Skeletal muscle satellite cell (primary cell): ENCODE measurements at regions not wholly inside any gene's neighbourhood (a gene's known extent, or its start where the extent isn't known, plus 50 kb on each side); places are given as distances from the start of the nearest gene placed in this dataset.
"Not testable (repeated sequence)": the region's sequence is repeated elsewhere in the genome, so short reads cannot be mapped to it uniquely, and the experiment has no call there.

Experiments used
- H3K27me3 ChIP-seq: 2 replicates; pipeline ENCODE4 v1.7.0; 2013; ENCODE audit warnings: low read length; ENCODE audit not compliant: control insufficient read depth, insufficient read depth
- H3K36me3 ChIP-seq: 2 replicates; pipeline ENCODE4 v1.7.0; 2013; ENCODE audit warnings: mild to moderate bottlenecking, control low read depth, low read length; ENCODE audit not compliant: insufficient read depth
- H3K4me1 ChIP-seq: 2 replicates; pipeline ENCODE4 v1.7.0; 2013; ENCODE audit warnings: low read length; ENCODE audit not compliant: control insufficient read depth, insufficient read depth
- H3K4me2 ChIP-seq: 2 replicates; pipeline ENCODE4 v1.7.0; 2013; ENCODE audit warnings: mild to moderate bottlenecking, low read length
- H3K4me3 ChIP-seq: 2 replicates; pipeline ENCODE4 v1.7.0; 2013; ENCODE audit warnings: low read length
- H3K9ac ChIP-seq: 2 replicates; pipeline ENCODE4 v1.7.0; 2013; ENCODE audit warnings: mild to moderate bottlenecking, low read depth, low read length, moderate library complexity
- H3K9me3 ChIP-seq: replicated peaks from 2 replicates; pipeline ENCODE4 v1.7.0; 2013; ENCODE audit warnings: mild to moderate bottlenecking, control low read depth, low read length

- H3K9ac ChIP-seq, H3K4me3 ChIP-seq, H3K27me3 ChIP-seq, H3K4me2 ChIP-seq, H3K9me3 ChIP-seq, H3K36me3 ChIP-seq: not testable (repeated sequence)
- H3K4me1 ChIP-seq, result peaks cover 11% of the 10 kb centered on the region
Measured at GRCh38 chr21:16464211-16464889, 734.6 kb downstream of the USP25 start.

- Histone ChIP-seq H3K4me2 (no peak overlapping the region), H3K27me3 (no peaks in the 10 kb centered on the region), H3K9me3 (no peaks in the 10 kb centered on the region), H3K9ac (no peak overlapping the region), H3K36me3 (no peaks in the 10 kb centered on the region), H3K4me3 (no peak overlapping the region), H3K4me1 (peaks cover 11% of the 10 kb centered on the region)
Measured at GRCh38 chr21:16468184-16468583, 738.4 kb downstream of the USP25 start.

GRCh38 chr21:16473988-16474387 lies 744.2 kb downstream of the USP25 start:
- H3K36me3 ChIP-seq, result no peaks in the 10 kb centered on the region
- no peaks in the 10 kb centered on the region for H3K27me3 ChIP-seq
- H3K4me3 ChIP-seq, result no peak overlapping the region
- H3K4me2 ChIP-seq, result no peak overlapping the region
- H3K9ac ChIP-seq, result no peak overlapping the region
- peaks cover 8% of the 10 kb centered on the region for H3K4me1 ChIP-seq
- no peaks in the 10 kb centered on the region for H3K9me3 ChIP-seq

GRCh38 chr21:16476056-16476825 lies 746.5 kb downstream of the USP25 start:
- Histone ChIP-seq H3K27me3 (no peaks in the 10 kb centered on the region), H3K36me3 (no peaks in the 10 kb centered on the region)

GRCh38 chr21:16488042-16488441 lies 758.3 kb downstream of the USP25 start:
- H3K9me3 ChIP-seq, result no peaks in the 10 kb centered on the region
- H3K4me1 ChIP-seq, result no peaks in the 10 kb centered on the region
- H3K9ac ChIP-seq, result no peak overlapping the region
- H3K27me3 ChIP-seq, result no peaks in the 10 kb centered on the region
- no peak overlapping the region for H3K4me2 ChIP-seq
- no peaks in the 10 kb centered on the region for H3K36me3 ChIP-seq
- no peak overlapping the region for H3K4me3 ChIP-seq

More at GRCh38 chr21:16476056-16476825, 746.5 kb downstream of the USP25 start:
- Histone ChIP-seq H3K4me3 (no peak overlapping the region), H3K4me2 (peak overlapping the region; percentile 37), H3K4me1 (peaks cover 8% of the 10 kb centered on the region), H3K9me3 (no peaks in the 10 kb centered on the region), H3K9ac (no peak overlapping the region)

GRCh38 chr21:16492356-16492755 lies 762.6 kb downstream of the USP25 start:
- Histone ChIP-seq H3K27me3 (no peaks in the 10 kb centered on the region), H3K4me2 (no peak overlapping the region), H3K9me3 (no peaks in the 10 kb centered on the region), H3K4me3 (no peak overlapping the region), H3K36me3 (no peaks in the 10 kb centered on the region), H3K4me1 (no peaks in the 10 kb centered on the region), H3K9ac (no peak overlapping the region)

GRCh38 chr21:16492892-16493291 lies 763.1 kb downstream of the USP25 start:
- H3K9me3 ChIP-seq, result no peaks in the 10 kb centered on the region
- H3K4me3 ChIP-seq, result no peak overlapping the region
- H3K9ac ChIP-seq, result no peak overlapping the region
- no peaks in the 10 kb centered on the region for H3K36me3 ChIP-seq
- no peaks in the 10 kb centered on the region for H3K4me1 ChIP-seq
- H3K4me2 ChIP-seq, result no peak overlapping the region
- no peaks in the 10 kb centered on the region for H3K27me3 ChIP-seq

GRCh38 chr21:16496609-16497008 lies 766.8 kb downstream of the USP25 start:
- H3K9me3 ChIP-seq, result no peaks in the 10 kb centered on the region
- H3K4me1 ChIP-seq, result no peaks in the 10 kb centered on the region
- no peaks in the 10 kb centered on the region for H3K27me3 ChIP-seq
- no peak overlapping the region for H3K9ac ChIP-seq
- no peak overlapping the region for H3K4me3 ChIP-seq
- H3K4me2 ChIP-seq, result no peak overlapping the region
- no peaks in the 10 kb centered on the region for H3K36me3 ChIP-seq

- no peak overlapping the region for H3K4me3 ChIP-seq
- H3K9ac ChIP-seq, result no peak overlapping the region
- no peaks in the 10 kb centered on the region for H3K27me3 ChIP-seq
- H3K4me1 ChIP-seq, result peaks cover 5% of the 10 kb centered on the region
- no peaks in the 10 kb centered on the region for H3K36me3 ChIP-seq
- no peak overlapping the region for H3K4me2 ChIP-seq
- H3K9me3 ChIP-seq, result no peaks in the 10 kb centered on the region
Measured at GRCh38 chr21:16500271-16500670, 770.5 kb downstream of the USP25 start.

- H3K9me3 ChIP-seq, result no peaks in the 10 kb centered on the region
- no peak overlapping the region for H3K9ac ChIP-seq
- H3K4me1 ChIP-seq, result peaks cover 5% of the 10 kb centered on the region
- H3K36me3 ChIP-seq, result no peaks in the 10 kb centered on the region
- no peak overlapping the region for H3K4me3 ChIP-seq
- no peaks in the 10 kb centered on the region for H3K27me3 ChIP-seq
- no peak overlapping the region for H3K4me2 ChIP-seq
Measured at GRCh38 chr21:16502273-16502672, 772.5 kb downstream of the USP25 start.

GRCh38 chr21:16502897-16503296 lies 773.1 kb downstream of the USP25 start:
- Histone ChIP-seq H3K4me3 (no peak overlapping the region), H3K9ac (no peak overlapping the region), H3K4me1 (peaks cover 5% of the 10 kb centered on the region), H3K4me2 (no peak overlapping the region), H3K9me3 (no peaks in the 10 kb centered on the region), H3K36me3 (no peaks in the 10 kb centered on the region), H3K27me3 (no peaks in the 10 kb centered on the region)

GRCh38 chr21:16504281-16504680 lies 774.5 kb downstream of the USP25 start:
- Histone ChIP-seq H3K4me1 (peaks cover 5% of the 10 kb centered on the region), H3K4me2 (no peak overlapping the region), H3K9ac (no peak overlapping the region), H3K36me3 (no peaks in the 10 kb centered on the region), H3K9me3 (no peaks in the 10 kb centered on the region), H3K4me3 (no peak overlapping the region), H3K27me3 (no peaks in the 10 kb centered on the region)
